ENCODE measurements at regions not wholly inside any gene's neighbourhood (a gene's known extent, or its start where the extent isn't known, plus 50 kb on each side); places are given as distances from the start of the nearest gene placed in this dataset.

DNA sequence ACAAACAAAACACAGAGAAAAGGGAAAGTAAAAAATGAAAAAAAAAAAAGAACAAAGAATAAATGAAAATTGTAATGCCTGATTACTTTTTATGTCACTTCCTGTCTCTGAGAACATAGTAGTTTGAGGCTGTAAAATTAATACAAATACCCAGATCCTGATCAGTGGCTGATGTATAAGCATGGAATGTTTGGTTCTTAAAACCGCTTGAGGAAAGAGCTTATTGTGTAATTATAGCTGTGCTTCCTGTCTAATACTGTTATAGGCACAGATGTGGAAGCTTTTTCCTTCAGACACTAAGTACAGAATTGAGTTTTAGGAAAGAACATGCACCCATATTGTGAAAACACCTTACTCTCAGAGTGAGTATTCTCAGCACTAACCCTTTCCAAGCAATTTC lies 86.9 kb downstream of the AVPR1A start:
- TF ChIP-seq, protein P1, sequence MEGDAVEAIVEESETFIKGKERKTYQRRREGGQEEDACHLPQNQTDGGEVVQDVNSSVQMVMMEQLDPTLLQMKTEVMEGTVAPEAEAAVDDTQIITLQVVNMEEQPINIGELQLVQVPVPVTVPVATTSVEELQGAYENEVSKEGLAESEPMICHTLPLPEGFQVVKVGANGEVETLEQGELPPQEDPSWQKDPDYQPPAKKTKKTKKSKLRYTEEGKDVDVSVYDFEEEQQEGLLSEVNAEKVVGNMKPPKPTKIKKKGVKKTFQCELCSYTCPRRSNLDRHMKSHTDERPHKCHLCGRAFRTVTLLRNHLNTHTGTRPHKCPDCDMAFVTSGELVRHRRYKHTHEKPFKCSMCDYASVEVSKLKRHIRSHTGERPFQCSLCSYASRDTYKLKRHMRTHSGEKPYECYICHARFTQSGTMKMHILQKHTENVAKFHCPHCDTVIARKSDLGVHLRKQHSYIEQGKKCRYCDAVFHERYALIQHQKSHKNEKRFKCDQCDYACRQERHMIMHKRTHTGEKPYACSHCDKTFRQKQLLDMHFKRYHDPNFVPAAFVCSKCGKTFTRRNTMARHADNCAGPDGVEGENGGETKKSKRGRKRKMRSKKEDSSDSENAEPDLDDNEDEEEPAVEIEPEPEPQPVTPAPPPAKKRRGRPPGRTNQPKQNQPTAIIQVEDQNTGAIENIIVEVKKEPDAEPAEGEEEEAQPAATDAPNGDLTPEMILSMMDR (IDR thresholded peaks at IDR 0.05 in 2 of 3, conservative IDR thresholded peaks at IDR 0.05 in 1 of 3; ENCODE audit: insufficient read depth in 2 of 3, low read depth in 1 of 3, low read length in 3 of 3): no peak
- TF ChIP-seq ZFX (CRISPR knock-in tag; IDR thresholded peaks at IDR 0.05) (no peak), SMC3 (conservative IDR thresholded peaks at IDR 0.05; ENCODE audit: insufficient read depth, low read depth, low read length) (no peak), ZSCAN29 (IDR thresholded peaks at IDR 0.05) (no peak), CBX5 (IDR thresholded peaks at IDR 0.05; ENCODE audit: borderline replicate concordance, low read depth) (no peak)
- TF ChIP-seq, protein P2, sequence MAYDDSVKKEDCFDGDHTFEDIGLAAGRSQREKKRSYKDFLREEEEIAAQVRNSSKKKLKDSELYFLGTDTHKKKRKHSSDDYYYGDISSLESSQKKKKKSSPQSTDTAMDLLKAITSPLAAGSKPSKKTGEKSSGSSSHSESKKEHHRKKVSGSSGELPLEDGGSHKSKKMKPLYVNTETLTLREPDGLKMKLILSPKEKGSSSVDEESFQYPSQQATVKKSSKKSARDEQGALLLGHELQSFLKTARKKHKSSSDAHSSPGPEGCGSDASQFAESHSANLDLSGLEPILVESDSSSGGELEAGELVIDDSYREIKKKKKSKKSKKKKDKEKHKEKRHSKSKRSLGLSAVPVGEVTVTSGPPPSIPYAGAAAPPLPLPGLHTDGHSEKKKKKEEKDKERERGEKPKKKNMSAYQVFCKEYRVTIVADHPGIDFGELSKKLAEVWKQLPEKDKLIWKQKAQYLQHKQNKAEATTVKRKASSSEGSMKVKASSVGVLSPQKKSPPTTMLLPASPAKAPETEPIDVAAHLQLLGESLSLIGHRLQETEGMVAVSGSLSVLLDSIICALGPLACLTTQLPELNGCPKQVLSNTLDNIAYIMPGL (CRISPR knock-in tag; IDR thresholded peaks at IDR 0.05): no peak
- TF ChIP-seq, protein P3, sequence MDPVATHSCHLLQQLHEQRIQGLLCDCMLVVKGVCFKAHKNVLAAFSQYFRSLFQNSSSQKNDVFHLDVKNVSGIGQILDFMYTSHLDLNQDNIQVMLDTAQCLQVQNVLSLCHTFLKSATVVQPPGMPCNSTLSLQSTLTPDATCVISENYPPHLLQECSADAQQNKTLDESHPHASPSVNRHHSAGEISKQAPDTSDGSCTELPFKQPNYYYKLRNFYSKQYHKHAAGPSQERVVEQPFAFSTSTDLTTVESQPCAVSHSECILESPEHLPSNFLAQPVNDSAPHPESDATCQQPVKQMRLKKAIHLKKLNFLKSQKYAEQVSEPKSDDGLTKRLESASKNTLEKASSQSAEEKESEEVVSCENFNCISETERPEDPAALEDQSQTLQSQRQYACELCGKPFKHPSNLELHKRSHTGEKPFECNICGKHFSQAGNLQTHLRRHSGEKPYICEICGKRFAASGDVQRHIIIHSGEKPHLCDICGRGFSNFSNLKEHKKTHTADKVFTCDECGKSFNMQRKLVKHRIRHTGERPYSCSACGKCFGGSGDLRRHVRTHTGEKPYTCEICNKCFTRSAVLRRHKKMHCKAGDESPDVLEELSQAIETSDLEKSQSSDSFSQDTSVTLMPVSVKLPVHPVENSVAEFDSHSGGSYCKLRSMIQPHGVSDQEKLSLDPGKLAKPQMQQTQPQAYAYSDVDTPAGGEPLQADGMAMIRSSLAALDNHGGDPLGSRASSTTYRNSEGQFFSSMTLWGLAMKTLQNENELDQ (CRISPR knock-in tag; IDR thresholded peaks at IDR 0.05; ENCODE audit: borderline replicate concordance): no peak
- TF ChIP-seq, protein P4, sequence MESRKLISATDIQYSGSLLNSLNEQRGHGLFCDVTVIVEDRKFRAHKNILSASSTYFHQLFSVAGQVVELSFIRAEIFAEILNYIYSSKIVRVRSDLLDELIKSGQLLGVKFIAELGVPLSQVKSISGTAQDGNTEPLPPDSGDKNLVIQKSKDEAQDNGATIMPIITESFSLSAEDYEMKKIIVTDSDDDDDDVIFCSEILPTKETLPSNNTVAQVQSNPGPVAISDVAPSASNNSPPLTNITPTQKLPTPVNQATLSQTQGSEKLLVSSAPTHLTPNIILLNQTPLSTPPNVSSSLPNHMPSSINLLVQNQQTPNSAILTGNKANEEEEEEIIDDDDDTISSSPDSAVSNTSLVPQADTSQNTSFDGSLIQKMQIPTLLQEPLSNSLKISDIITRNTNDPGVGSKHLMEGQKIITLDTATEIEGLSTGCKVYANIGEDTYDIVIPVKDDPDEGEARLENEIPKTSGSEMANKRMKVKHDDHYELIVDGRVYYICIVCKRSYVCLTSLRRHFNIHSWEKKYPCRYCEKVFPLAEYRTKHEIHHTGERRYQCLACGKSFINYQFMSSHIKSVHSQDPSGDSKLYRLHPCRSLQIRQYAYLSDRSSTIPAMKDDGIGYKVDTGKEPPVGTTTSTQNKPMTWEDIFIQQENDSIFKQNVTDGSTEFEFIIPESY (CRISPR knock-in tag; IDR thresholded peaks at IDR 0.05): no peak
- TF ChIP-seq, protein P5, sequence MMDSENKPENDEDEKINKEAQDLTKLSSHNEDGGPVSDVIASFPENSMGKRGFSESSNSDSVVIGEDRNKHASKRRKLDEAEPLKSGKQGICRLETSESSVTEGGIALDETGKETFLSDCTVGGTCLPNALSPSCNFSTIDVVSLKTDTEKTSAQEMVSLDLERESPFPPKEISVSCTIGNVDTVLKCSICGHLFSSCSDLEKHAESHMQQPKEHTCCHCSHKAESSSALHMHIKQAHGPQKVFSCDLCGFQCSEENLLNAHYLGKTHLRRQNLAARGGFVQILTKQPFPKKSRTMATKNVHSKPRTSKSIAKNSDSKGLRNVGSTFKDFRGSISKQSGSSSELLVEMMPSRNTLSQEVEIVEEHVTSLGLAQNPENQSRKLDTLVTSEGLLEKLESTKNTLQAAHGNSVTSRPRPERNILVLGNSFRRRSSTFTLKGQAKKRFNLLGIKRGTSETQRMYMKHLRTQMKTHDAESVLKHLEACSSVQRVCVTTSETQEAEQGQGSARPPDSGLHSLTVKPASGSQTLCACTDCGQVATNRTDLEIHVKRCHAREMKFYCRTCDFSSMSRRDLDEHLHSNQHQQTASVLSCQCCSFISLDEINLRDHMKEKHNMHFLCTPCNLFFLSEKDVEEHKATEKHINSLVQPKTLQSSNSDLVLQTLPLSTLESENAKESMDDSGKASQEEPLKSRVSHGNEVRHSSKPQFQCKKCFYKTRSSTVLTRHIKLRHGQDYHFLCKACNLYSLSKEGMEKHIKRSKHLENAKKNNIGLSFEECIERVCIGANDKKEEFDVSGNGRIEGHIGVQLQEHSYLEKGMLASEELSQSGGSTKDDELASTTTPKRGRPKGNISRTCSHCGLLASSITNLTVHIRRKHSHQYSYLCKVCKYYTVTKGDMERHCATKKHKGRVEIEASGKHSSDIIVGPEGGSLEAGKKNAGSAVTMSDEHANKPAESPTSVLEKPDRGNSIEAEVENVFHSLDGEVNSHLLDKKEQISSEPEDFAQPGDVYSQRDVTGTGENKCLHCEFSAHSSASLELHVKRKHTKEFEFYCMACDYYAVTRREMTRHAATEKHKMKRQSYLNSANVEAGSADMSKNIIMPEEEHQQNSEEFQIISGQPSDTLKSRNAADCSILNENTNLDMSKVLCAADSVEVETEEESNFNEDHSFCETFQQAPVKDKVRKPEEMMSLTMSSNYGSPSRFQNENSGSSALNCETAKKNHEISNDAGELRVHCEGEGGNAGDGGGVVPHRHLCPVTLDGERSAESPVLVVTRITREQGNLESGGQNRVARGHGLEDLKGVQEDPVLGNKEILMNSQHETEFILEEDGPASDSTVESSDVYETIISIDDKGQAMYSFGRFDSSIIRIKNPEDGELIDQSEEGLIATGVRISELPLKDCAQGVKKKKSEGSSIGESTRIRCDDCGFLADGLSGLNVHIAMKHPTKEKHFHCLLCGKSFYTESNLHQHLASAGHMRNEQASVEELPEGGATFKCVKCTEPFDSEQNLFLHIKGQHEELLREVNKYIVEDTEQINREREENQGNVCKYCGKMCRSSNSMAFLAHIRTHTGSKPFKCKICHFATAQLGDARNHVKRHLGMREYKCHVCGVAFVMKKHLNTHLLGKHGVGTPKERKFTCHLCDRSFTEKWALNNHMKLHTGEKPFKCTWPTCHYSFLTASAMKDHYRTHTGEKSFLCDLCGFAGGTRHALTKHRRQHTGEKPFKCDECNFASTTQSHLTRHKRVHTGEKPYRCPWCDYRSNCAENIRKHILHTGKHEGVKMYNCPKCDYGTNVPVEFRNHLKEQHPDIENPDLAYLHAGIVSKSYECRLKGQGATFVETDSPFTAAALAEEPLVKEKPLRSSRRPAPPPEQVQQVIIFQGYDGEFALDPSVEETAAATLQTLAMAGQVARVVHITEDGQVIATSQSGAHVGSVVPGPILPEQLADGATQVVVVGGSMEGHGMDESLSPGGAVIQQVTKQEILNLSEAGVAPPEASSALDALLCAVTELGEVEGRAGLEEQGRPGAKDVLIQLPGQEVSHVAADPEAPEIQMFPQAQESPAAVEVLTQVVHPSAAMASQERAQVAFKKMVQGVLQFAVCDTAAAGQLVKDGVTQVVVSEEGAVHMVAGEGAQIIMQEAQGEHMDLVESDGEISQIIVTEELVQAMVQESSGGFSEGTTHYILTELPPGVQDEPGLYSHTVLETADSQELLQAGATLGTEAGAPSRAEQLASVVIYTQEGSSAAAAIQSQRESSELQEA (IDR thresholded peaks at IDR 0.05; ENCODE audit: low read depth): no peak

All from K562 (cell line).